Osteocyte (in vitro differentiated cells): ENCODE measurements at regions not wholly inside any gene's neighbourhood (a gene's known extent, or its start where the extent isn't known, plus 50 kb on each side); places are given as distances from the start of the nearest gene placed in this dataset.

Experiments
- DNase-seq: peaks from one replicate; pipeline ENCODE4 v3.0.0; 2021; ENCODE audit warnings: mixed read lengths; ENCODE audit not compliant: unreplicated experiment; ENCODE audit errors: extremely low spot score
- H3K27ac Mint-ChIP-seq: one replicate; pipeline ENCODE4 v1.8.0; 2021; ENCODE audit warnings: mild to moderate bottlenecking, mixed read lengths; ENCODE audit not compliant: unreplicated experiment
- H3K27me3 Mint-ChIP-seq: one replicate; pipeline ENCODE4 v1.8.0; 2021; ENCODE audit warnings: mixed read lengths; ENCODE audit not compliant: unreplicated experiment
- H3K36me3 Mint-ChIP-seq: one replicate; pipeline ENCODE4 v1.8.0; 2021; ENCODE audit warnings: mixed read lengths; ENCODE audit not compliant: unreplicated experiment
- H3K4me1 Mint-ChIP-seq: one replicate; pipeline ENCODE4 v1.8.0; 2021; ENCODE audit warnings: mixed read lengths; ENCODE audit not compliant: unreplicated experiment
- H3K4me3 Mint-ChIP-seq: one replicate; pipeline ENCODE4 v1.8.0; 2021; ENCODE audit warnings: mild to moderate bottlenecking, moderate library complexity, mixed read lengths; ENCODE audit not compliant: unreplicated experiment
- H3K9me3 Mint-ChIP-seq: one replicate; pipeline ENCODE4 v1.8.0; 2021; ENCODE audit warnings: mixed read lengths; ENCODE audit not compliant: unreplicated experiment
- TF ChIP-seq, protein P1 (sequence below): fragments of 200-600 bp; sonication (generic); IDR thresholded peaks from 2 replicates; pipeline ENCODE4 v1.5.0; 2021; ENCODE audit warnings: antibody characterized with exemption, mild to moderate bottlenecking, moderate library complexity

- H3K4me1 Mint-ChIP-seq: peaks cover 25% of the 10 kb centered on the region
- no peaks in the 10 kb centered on the region for H3K9me3 Mint-ChIP-seq
- peak overlapping the region; percentile 91 for H3K27ac Mint-ChIP-seq
- DNase-seq: no peak
- peak overlapping the region; percentile 66 for H3K4me3 Mint-ChIP-seq
- TF ChIP-seq, protein P1, sequence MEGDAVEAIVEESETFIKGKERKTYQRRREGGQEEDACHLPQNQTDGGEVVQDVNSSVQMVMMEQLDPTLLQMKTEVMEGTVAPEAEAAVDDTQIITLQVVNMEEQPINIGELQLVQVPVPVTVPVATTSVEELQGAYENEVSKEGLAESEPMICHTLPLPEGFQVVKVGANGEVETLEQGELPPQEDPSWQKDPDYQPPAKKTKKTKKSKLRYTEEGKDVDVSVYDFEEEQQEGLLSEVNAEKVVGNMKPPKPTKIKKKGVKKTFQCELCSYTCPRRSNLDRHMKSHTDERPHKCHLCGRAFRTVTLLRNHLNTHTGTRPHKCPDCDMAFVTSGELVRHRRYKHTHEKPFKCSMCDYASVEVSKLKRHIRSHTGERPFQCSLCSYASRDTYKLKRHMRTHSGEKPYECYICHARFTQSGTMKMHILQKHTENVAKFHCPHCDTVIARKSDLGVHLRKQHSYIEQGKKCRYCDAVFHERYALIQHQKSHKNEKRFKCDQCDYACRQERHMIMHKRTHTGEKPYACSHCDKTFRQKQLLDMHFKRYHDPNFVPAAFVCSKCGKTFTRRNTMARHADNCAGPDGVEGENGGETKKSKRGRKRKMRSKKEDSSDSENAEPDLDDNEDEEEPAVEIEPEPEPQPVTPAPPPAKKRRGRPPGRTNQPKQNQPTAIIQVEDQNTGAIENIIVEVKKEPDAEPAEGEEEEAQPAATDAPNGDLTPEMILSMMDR: no peak
- no peaks in the 10 kb centered on the region for H3K36me3 Mint-ChIP-seq
- H3K27me3 Mint-ChIP-seq: no peaks in the 10 kb centered on the region
Measured at GRCh38 chr14:65228956-65229747, 126.8 kb upstream of the MAX start.

DNA sequence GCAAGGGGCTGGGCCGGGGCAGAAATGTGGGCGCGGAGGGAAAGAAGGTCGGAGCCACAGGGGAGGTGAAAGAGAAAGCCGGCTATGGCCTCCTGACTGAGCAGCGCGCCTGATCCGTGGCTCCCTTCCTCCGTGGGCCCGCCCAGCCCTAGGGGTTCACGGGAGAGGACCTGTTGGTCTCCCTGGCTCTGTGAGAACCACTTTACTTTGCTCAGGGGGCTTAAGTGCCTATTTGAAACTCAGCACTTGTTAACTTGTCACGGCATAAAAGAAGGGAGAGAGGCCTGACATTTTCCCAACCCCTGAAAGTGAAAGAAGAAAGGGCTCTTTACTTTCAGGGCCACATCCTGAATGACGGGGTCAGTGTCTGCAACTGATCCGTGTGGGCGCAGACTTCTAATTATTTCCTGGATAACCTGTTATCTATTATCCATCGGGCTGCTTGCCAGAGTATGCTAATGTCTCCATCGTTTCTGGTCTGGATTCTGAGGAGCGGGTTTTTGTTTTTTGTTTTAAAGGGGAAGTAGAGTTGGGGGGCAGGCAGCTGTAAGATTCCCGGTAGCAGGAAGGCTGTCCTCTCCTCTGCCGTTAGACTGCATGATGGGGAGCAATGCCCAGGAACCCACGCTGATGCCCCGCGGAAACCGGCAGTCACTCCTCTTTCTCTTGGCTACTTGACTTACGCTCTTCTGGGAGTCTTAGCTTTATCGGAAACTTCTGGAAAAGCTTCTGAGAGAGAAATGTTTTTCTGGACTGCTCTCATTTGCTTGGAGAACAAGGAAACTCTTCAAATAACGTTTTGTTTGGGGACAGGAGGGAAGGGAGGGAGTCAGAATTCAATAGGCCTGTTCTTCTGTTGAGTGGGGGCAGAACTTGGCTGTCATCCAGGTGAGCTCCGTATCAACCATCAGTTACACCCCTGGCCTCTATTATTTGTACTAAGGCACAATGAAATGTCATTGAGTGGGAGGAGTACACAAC lies 127.7 kb upstream of the MAX start:
- H3K36me3 Mint-ChIP-seq: no peaks in the 10 kb centered on the region
- H3K4me3 Mint-ChIP-seq: peak overlapping the region; percentile 66
- peak overlapping the region; percentile 91 for H3K27ac Mint-ChIP-seq
- peaks cover 2% of the 10 kb centered on the region for H3K9me3 Mint-ChIP-seq
- peaks cover 19% of the 10 kb centered on the region for H3K4me1 Mint-ChIP-seq
- TF ChIP-seq, protein P1: no peak
- no peaks in the 10 kb centered on the region for H3K27me3 Mint-ChIP-seq
- no peak for DNase-seq

GRCh38 chr14:65231286-65231980 lies 129.1 kb upstream of the MAX start:
- H3K27ac Mint-ChIP-seq: no peak overlapping the region
- H3K4me1 Mint-ChIP-seq: peaks cover 18% of the 10 kb centered on the region
- H3K36me3 Mint-ChIP-seq: no peaks in the 10 kb centered on the region
- TF ChIP-seq, protein P1: no peak
- peaks cover 6% of the 10 kb centered on the region for H3K9me3 Mint-ChIP-seq
- no peaks in the 10 kb centered on the region for H3K27me3 Mint-ChIP-seq
- no peak overlapping the region for H3K4me3 Mint-ChIP-seq
- DNase-seq: no peak

- TF ChIP-seq, protein P1: no peak
- peaks cover 32% of the 10 kb centered on the region for H3K4me1 Mint-ChIP-seq
- no peak for DNase-seq
- H3K36me3 Mint-ChIP-seq: no peaks in the 10 kb centered on the region
- peaks cover 6% of the 10 kb centered on the region for H3K9me3 Mint-ChIP-seq
- H3K27me3 Mint-ChIP-seq: no peaks in the 10 kb centered on the region
- no peak overlapping the region for H3K27ac Mint-ChIP-seq
- no peak overlapping the region for H3K4me3 Mint-ChIP-seq
Measured at GRCh38 chr14:65234752-65235361, 132.5 kb upstream of the MAX start.
